ENCODE measurements at regions not wholly inside any gene's neighbourhood (a gene's known extent, or its start where the extent isn't known, plus 50 kb on each side); places are given as distances from the start of the nearest gene placed in this dataset.
A peak's percentile ranks its signal among the peaks of the same experiment; 100 is the strongest.

- intact Hi-C loops (cut with DNase I) = no loop called here
- Histone ChIP-seq H3K36me3 (no peaks in the 10 kb centered on the region), H3K27me3 (no peaks in the 10 kb centered on the region), H3K9me3 (no peaks in the 10 kb centered on the region), H3K27ac (no peak overlapping the region), H3K4me1 (no peaks in the 10 kb centered on the region), H3K4me3 (replicated peaks in 1 of 3) (no peak overlapping the region)
- no peak for TF ChIP-seq CTCF (IDR thresholded peaks at IDR 0.05)
- no peak for TF ChIP-seq POLR2A (IDR thresholded peaks at IDR 0.05)
- WGBS, 2 donors = 70 to 73% methylated on average over 3 of the region's 3 CpGs
- no peak for DNase-seq
These were observed 143.6 kb upstream of the POU2AF2 start for GRCh38 chr11:111101881-111102280.

- no peak overlapping the region for H3K4me3 ChIP-seq (replicated peaks in 1 of 3)
- H3K36me3 ChIP-seq = no peaks in the 10 kb centered on the region
- no peaks in the 10 kb centered on the region for H3K27me3 ChIP-seq
- H3K27ac ChIP-seq = no peak overlapping the region
- WGBS, 2 donors = 75 to 88% methylated on average over 2 of the region's 2 CpGs
- H3K9me3 ChIP-seq = no peaks in the 10 kb centered on the region
- intact Hi-C loops (cut with DNase I) = no loop called here
- DNase-seq = no peak
- no peaks in the 10 kb centered on the region for H3K4me1 ChIP-seq
- no peak for TF ChIP-seq POLR2A (IDR thresholded peaks at IDR 0.05)
- no peak for TF ChIP-seq CTCF (IDR thresholded peaks at IDR 0.05)
These were observed 146.4 kb upstream of the POU2AF2 start for GRCh38 chr11:111099028-111099713.

- Histone ChIP-seq H3K9me3 (no peaks in the 10 kb centered on the region), H3K4me3 (replicated peaks in 1 of 3) (no peak overlapping the region), H3K27me3 (no peaks in the 10 kb centered on the region), H3K36me3 (no peaks in the 10 kb centered on the region), H3K27ac (no peak overlapping the region), H3K4me1 (no peaks in the 10 kb centered on the region)
- DNase-seq = no peak
- WGBS, 2 donors = 94 to 97% methylated on average over 1 of the region's 1 CpG
- TF ChIP-seq POLR2A (IDR thresholded peaks at IDR 0.05) = no peak
- no peak for TF ChIP-seq CTCF (IDR thresholded peaks at IDR 0.05)
- intact Hi-C loops (cut with DNase I) = no loop called here
These were observed 147.4 kb upstream of the POU2AF2 start for GRCh38 chr11:111098091-111098490.

GRCh38 chr11:111097191-111097590 is 148.3 kb upstream of the POU2AF2 start:
- DNase-seq = peak; percentile 38 to 61
- Histone ChIP-seq H3K36me3 (no peaks in the 10 kb centered on the region), H3K4me3 (replicated peaks in 1 of 3) (peak overlapping the region in 1 of 3 donors; percentile 8), H3K9me3 (no peaks in the 10 kb centered on the region), H3K4me1 (no peaks in the 10 kb centered on the region), H3K27me3 (no peaks in the 10 kb centered on the region), H3K27ac (no peak overlapping the region)
- TF ChIP-seq POLR2A (IDR thresholded peaks at IDR 0.05) (no peak), CTCF (IDR thresholded peaks at IDR 0.05) (no peak)
- WGBS, 2 donors = 49 to 72% methylated on average over 11 of the region's 11 CpGs
- intact Hi-C loops (cut with DNase I) = no loop called here

GRCh38 chr11:111095327-111095726 is 150.2 kb upstream of the POU2AF2 start:
- H3K36me3 ChIP-seq = no peaks in the 10 kb centered on the region
- no peak overlapping the region for H3K4me3 ChIP-seq (replicated peaks in 1 of 3)
- H3K27me3 ChIP-seq = no peaks in the 10 kb centered on the region
- H3K27ac ChIP-seq = no peak overlapping the region
- DNase-seq = no peak
- TF ChIP-seq CTCF (IDR thresholded peaks at IDR 0.05) (no peak), POLR2A (IDR thresholded peaks at IDR 0.05) (no peak)
- intact Hi-C loops (cut with DNase I) = no loop called here
- H3K4me1 ChIP-seq = no peaks in the 10 kb centered on the region
- WGBS, 2 donors = 95 to 100% methylated on average over 1 of the region's 1 CpG
- H3K9me3 ChIP-seq = no peaks in the 10 kb centered on the region

Data from thyroid gland (tissue), 4 donors.